ENCODE measurements at regions not wholly inside any gene's neighbourhood (a gene's known extent, or its start where the extent isn't known, plus 50 kb on each side); places are given as distances from the start of the nearest gene placed in this dataset.

- DNase-seq (ENCODE audit: low read depth, low spot score) = no peak
These were observed 336.6 kb upstream of the GATB start for GRCh38 chr4:152097371-152097770.

- no peak for DNase-seq (ENCODE audit: low read depth, low spot score)
These were observed 334.9 kb upstream of the GATB start for GRCh38 chr4:152095701-152096070.

GRCh38 chr4:152094970-152095700, 334.3 kb upstream of the GATB start:
- DNase-seq (ENCODE audit: low read depth, low spot score) = no peak

GRCh38 chr4:152091405-152091804, 330.6 kb upstream of the GATB start:
- no peak for DNase-seq (ENCODE audit: low read depth, low spot score)

GRCh38 chr4:152090543-152090942, 329.7 kb upstream of the GATB start:
- DNase-seq (ENCODE audit: low read depth, low spot score) = no peak

- DNase-seq (ENCODE audit: low read depth, low spot score) = no peak
These were observed 328.8 kb upstream of the GATB start for GRCh38 chr4:152089584-152089983.

GRCh38 chr4:152087335-152087734, 326.5 kb upstream of the GATB start:
- DNase-seq (ENCODE audit: low read depth, low spot score) = no peak

GRCh38 chr4:152085657-152086056, 324.9 kb upstream of the GATB start:
- no peak for DNase-seq (ENCODE audit: low read depth, low spot score)

GRCh38 chr4:152083338-152083737, 322.5 kb upstream of the GATB start:
- DNase-seq (ENCODE audit: low read depth, low spot score) = no peak

GRCh38 chr4:152081024-152081423, 320.2 kb upstream of the GATB start:
- DNase-seq (ENCODE audit: low read depth, low spot score) = no peak

- DNase-seq (ENCODE audit: low read depth, low spot score) = no peak
These were observed 318.9 kb upstream of the GATB start for GRCh38 chr4:152079543-152080293.

- no peak for DNase-seq (ENCODE audit: low read depth, low spot score)
These were observed 318.3 kb upstream of the GATB start for GRCh38 chr4:152079079-152079478.

- no peak for DNase-seq (ENCODE audit: low read depth, low spot score)
These were observed 316.8 kb upstream of the GATB start for GRCh38 chr4:152077582-152077981.

GRCh38 chr4:152075253-152075928, 314.6 kb upstream of the GATB start:
- DNase-seq (ENCODE audit: low read depth, low spot score) = no peak

- no peak for DNase-seq (ENCODE audit: low read depth, low spot score)
These were observed 313.8 kb upstream of the GATB start for GRCh38 chr4:152074573-152074972.

GRCh38 chr4:152074088-152074437, 313.3 kb upstream of the GATB start:
- no peak for DNase-seq (ENCODE audit: low read depth, low spot score)

- no peak for DNase-seq (ENCODE audit: low read depth, low spot score)
These were observed 312.7 kb upstream of the GATB start for GRCh38 chr4:152073351-152074087.

GRCh38 chr4:152072906-152073305, 312.1 kb upstream of the GATB start:
- no peak for DNase-seq (ENCODE audit: low read depth, low spot score)

- no peak for DNase-seq (ENCODE audit: low read depth, low spot score)
These were observed 311.2 kb upstream of the GATB start for GRCh38 chr4:152072001-152072485.

GRCh38 chr4:152070854-152071253, 310.0 kb upstream of the GATB start:
- no peak for DNase-seq (ENCODE audit: low read depth, low spot score)

- DNase-seq (ENCODE audit: low read depth, low spot score) = no peak
These were observed 308.1 kb upstream of the GATB start for GRCh38 chr4:152068866-152069265.

- DNase-seq (ENCODE audit: low read depth, low spot score) = no peak
These were observed 304.7 kb upstream of the GATB start for GRCh38 chr4:152065545-152065944.

Measured in activated CD4-positive, CD25-positive, alpha-beta regulatory T cell treated with anti-CD3 and anti-CD28 coated beads, Interleukin-2, amount 50 U/mL, for 16 hours (primary cell).